HEK293 (cell line): ENCODE measurements at regions not wholly inside any gene's neighbourhood (a gene's known extent, or its start where the extent isn't known, plus 50 kb on each side); places are given as distances from the start of the nearest gene placed in this dataset.
A peak's percentile ranks its signal among the peaks of the same experiment; 100 is the strongest.

Experiments used
- CTCF ChIA-PET: fragments of 350-600 bp; formaldehyde crosslinking; extraction: SDS; loops from one replicate; lab custom pipeline; 2021; ENCODE audit warnings: antibody characterized with exemption; lab: Yijun Ruan, JAX
- POLR2A ChIA-PET: fragments of 300-600 bp; formaldehyde crosslinking; extraction: SDS; loops from one replicate; lab custom pipeline; 2020; ENCODE audit warnings: antibody characterized with exemption, inconsistent platforms; lab: Yijun Ruan, JAX
- H3K27ac ChIP-seq: fragments of 200-500 bp; sonication (Bioruptor generic); 2 replicates; pipeline ENCODE4 v1.5.1; 2014; ENCODE audit warnings: low read depth, low read length, control low read depth, inconsistent platforms; ENCODE audit errors: extremely low read depth
- H3K36me3 ChIP-seq, 2 experiments: fragments of 200-500 bp in 1 of 2; sonication (Bioruptor generic) in 1 of 2; 1 replicate in 1 of 2; 2 replicates in 1 of 2; pipeline ENCODE4 v1.5.1; 2014 to 2017; ENCODE audit warnings: inconsistent platforms in 2 of 2, low read length in 2 of 2; ENCODE audit not compliant: control insufficient read depth in 2 of 2, insufficient read depth in 1 of 2
- H3K4me1 ChIP-seq: fragments of 200-500 bp; sonication (Bioruptor generic); 2 replicates; pipeline ENCODE4 v1.5.1; 2014; ENCODE audit warnings: mild to moderate bottlenecking, low read length, inconsistent platforms; ENCODE audit not compliant: control insufficient read depth, insufficient read depth
- H3K4me3 ChIP-seq: 2 replicates; pipeline ENCODE4 v1.5.1; 2011; ENCODE audit warnings: low read depth, mild to moderate bottlenecking, control low read depth, low read length, moderate library complexity
- H3K9me3 ChIP-seq: fragments of 200-500 bp; sonication (Bioruptor generic); 2 replicates; pipeline ENCODE4 v1.5.1; 2014; ENCODE audit warnings: low read depth, low read length, inconsistent platforms; ENCODE audit not compliant: control insufficient read depth, insufficient read depth
- FEZF1 ChIP-seq: fragments of 450-650 bp; formaldehyde crosslinking; IDR thresholded peaks from 2 replicates; pipeline ENCODE4 v1.5.1; 2016; ENCODE audit warnings: missing biosample characterization, missing genetic modification characterization
- GLI4 ChIP-seq: fragments of 450-650 bp; formaldehyde crosslinking; IDR thresholded peaks from 2 replicates; pipeline ENCODE4 v1.5.1; 2016; ENCODE audit warnings: missing biosample characterization, missing genetic modification characterization
- KLF9 ChIP-seq: fragments of 450-650 bp; formaldehyde crosslinking; IDR thresholded peaks from 2 replicates; pipeline ENCODE4 v1.5.1; 2016; ENCODE audit warnings: missing biosample characterization, missing genetic modification characterization, low read depth
- PRDM1 ChIP-seq: fragments of 450-650 bp; formaldehyde crosslinking; IDR thresholded peaks from 2 replicates; pipeline ENCODE4; 2016; ENCODE audit warnings: missing biosample characterization, missing genetic modification characterization
- PRDM6 ChIP-seq: fragments of 450-650 bp; formaldehyde crosslinking; IDR thresholded peaks from 2 replicates; pipeline ENCODE4 v1.5.1; 2017; ENCODE audit warnings: missing biosample characterization, missing genetic modification characterization
- TCF7L2 ChIP-seq: IDR thresholded peaks from 2 replicates; pipeline ENCODE4 v1.6.1; 2011; ENCODE audit warnings: low read depth, mild to moderate bottlenecking, inconsistent platforms, low read length, moderate library complexity, borderline replicate concordance
- WT1 ChIP-seq: fragments of 450-650 bp; formaldehyde crosslinking; IDR thresholded peaks from 2 replicates; pipeline ENCODE4 v1.5.1; 2016; ENCODE audit warnings: missing biosample characterization, missing genetic modification characterization
- ZIC2 ChIP-seq: fragments of 450-650 bp; formaldehyde crosslinking; IDR thresholded peaks from 2 replicates; pipeline ENCODE4 v1.5.1; 2016; ENCODE audit warnings: missing biosample characterization, missing genetic modification characterization
- ZNF133 ChIP-seq: fragments of 450-650 bp; formaldehyde crosslinking; IDR thresholded peaks from 2 replicates; pipeline ENCODE4 v1.5.1; 2016; ENCODE audit warnings: missing biosample characterization, missing genetic modification characterization
- ZNF239 ChIP-seq: fragments of 450-650 bp; formaldehyde crosslinking; IDR thresholded peaks from 2 replicates; pipeline ENCODE4 v1.5.1; 2016; ENCODE audit warnings: missing biosample characterization, missing genetic modification characterization
- ZNF561 ChIP-seq: fragments of 450-650 bp; IDR thresholded peaks from 2 replicates; pipeline ENCODE4 v1.5.1; 2018; ENCODE audit warnings: missing biosample characterization, missing genetic modification characterization, borderline replicate concordance
- ZNF639 ChIP-seq: fragments of 450-650 bp; formaldehyde crosslinking; IDR thresholded peaks from 2 replicates; pipeline ENCODE4 v1.5.1; 2016; ENCODE audit warnings: missing biosample characterization, missing genetic modification characterization
- ZNF76 ChIP-seq: fragments of 450-650 bp; formaldehyde crosslinking; IDR thresholded peaks from 2 replicates; pipeline ENCODE4; 2016; ENCODE audit warnings: low read depth, missing biosample characterization, missing genetic modification characterization, borderline replicate concordance
- ZNF776 ChIP-seq: fragments of 450-650 bp; formaldehyde crosslinking; IDR thresholded peaks from 2 replicates; pipeline ENCODE4 v1.5.0; 2017; ENCODE audit warnings: missing biosample characterization, missing genetic modification characterization, borderline replicate concordance

- TF ChIP-seq ZNF561 (no peak), ZNF76 (no peak), GLI4 (no peak), PRDM1 (tag by site-specific recombination) (no peak), KLF9 (tag by site-specific recombination) (no peak)
- CTCF ChIA-PET: no interaction called here
These were observed 450.5 kb upstream of the KCNMB2 start for GRCh38 chr3:178085817-178086123.

GRCh38 chr3:178086144-178086825, 450.0 kb upstream of the KCNMB2 start:
- H3K4me1 ChIP-seq: peaks cover 7% of the 10 kb centered on the region; the same call in 1 of the 2 replicates
- ChIA-PET CTCF (no interaction called here), POLR2A (no interaction called here)
- H3K4me3 ChIP-seq: no peak overlapping the region
- H3K36me3 ChIP-seq: no peaks in the 10 kb centered on the region
- H3K27ac ChIP-seq: no peak overlapping the region
- no peaks in the 10 kb centered on the region for H3K9me3 ChIP-seq
- TF ChIP-seq ZIC2 (tag by site-specific recombination) (peak; percentile 37), WT1 (tag by site-specific recombination) (no peak)

More at GRCh38 chr3:178085817-178086123, 450.5 kb upstream of the KCNMB2 start:
- H3K4me1 ChIP-seq: peaks cover 7% of the 10 kb centered on the region; the same call in 1 of the 2 replicates
- no peaks in the 10 kb centered on the region for H3K36me3 ChIP-seq
- POLR2A ChIA-PET: no interaction called here
- no peak overlapping the region for H3K27ac ChIP-seq
- H3K9me3 ChIP-seq: no peaks in the 10 kb centered on the region
- no peak overlapping the region for H3K4me3 ChIP-seq

GRCh38 chr3:178087376-178087775, 448.9 kb upstream of the KCNMB2 start:
- CTCF ChIA-PET: no interaction called here

GRCh38 chr3:178088963-178089362, 447.3 kb upstream of the KCNMB2 start:
- ChIA-PET POLR2A (no interaction called here), CTCF (no interaction called here)
- no peaks in the 10 kb centered on the region for H3K36me3 ChIP-seq
- no peak overlapping the region for H3K27ac ChIP-seq
- H3K9me3 ChIP-seq: no peaks in the 10 kb centered on the region
- TF ChIP-seq FEZF1 (tag by site-specific recombination) (peak; percentile 93), TCF7L2 (peak; percentile 44; the same call in 1 of the 2 replicates), ZNF776 (no peak), PRDM6 (peak; percentile 65)
- peaks cover 6% of the 10 kb centered on the region; the same call in 1 of the 2 replicates for H3K4me1 ChIP-seq
- H3K4me3 ChIP-seq: no peak overlapping the region

More at GRCh38 chr3:178087376-178087775, 448.9 kb upstream of the KCNMB2 start:
- no peak overlapping the region for H3K27ac ChIP-seq
- TF ChIP-seq ZNF239 (tag by site-specific recombination): no peak
- TF ChIP-seq ZNF133 (tag by site-specific recombination): no peak
- TF ChIP-seq ZNF639: no peak
- H3K9me3 ChIP-seq: no peaks in the 10 kb centered on the region
- POLR2A ChIA-PET: no interaction called here
- no peaks in the 10 kb centered on the region for H3K36me3 ChIP-seq
- no peak overlapping the region for H3K4me3 ChIP-seq
- H3K4me1 ChIP-seq: peaks cover 7% of the 10 kb centered on the region; the same call in 1 of the 2 replicates
